HepG2 (cell line): ENCODE measurements at regions not wholly inside any gene's neighbourhood (a gene's known extent, or its start where the extent isn't known, plus 50 kb on each side); places are given as distances from the start of the nearest gene placed in this dataset.

Experiments
- ATAC-seq: fragments of 200-7000 bp; cut with Tn5 transposase; 3 replicates; pipeline ENCODE4 v1.9.1; 2020; ENCODE audit warnings: mild to moderate bottlenecking, moderate library complexity
- BruUV-seq: library from RNA; stranded (reverse); fragments of 400-500 nt; replicated peaks from 2 replicates; lab custom pipeline; 2021; lab: Mats Ljungman, UMichigan
- CTCF ChIA-PET: fragments of 300-600 bp; formaldehyde crosslinking; extraction: SDS; loops from one replicate; lab custom pipeline; 2021; ENCODE audit warnings: low total read pairs, inconsistent platforms, low intra/inter-chr PET ratio; lab: Yijun Ruan, JAX
- POLR2A ChIA-PET: fragments of 350-600 bp; sonication (Branson Sonifier 250); formaldehyde crosslinking; loops from one replicate; lab custom pipeline; 2020; ENCODE audit warnings: antibody characterized with exemption, inconsistent platforms; lab: Yijun Ruan, JAX
- DNase-seq: peaks from one replicate; pipeline ENCODE4 v3.0.0-alpha.2; 2015; ENCODE audit warnings: low spot score
- FAIRE-seq: peaks from 3 replicates; lab custom pipeline; 2011; peaks lifted over from hg19 to GRCh38; lab: Jason Lieb, UNC
- H2AFZ ChIP-seq: one replicate; pipeline ENCODE4 v1.6.1; 2011; ENCODE audit warnings: low read length, inconsistent platforms
- H3K27ac ChIP-seq: fragments of 300-600 bp; 3 replicates; pipeline ENCODE4 v1.8.0; 2011; ENCODE audit warnings: mixed run types, mild to moderate bottlenecking, mixed read lengths, low read length, inconsistent platforms; ENCODE audit not compliant: insufficient read depth; ENCODE audit errors: extremely low read length
- H3K27me3 ChIP-seq, 2 experiments: fragments of 200-600 bp in 1 of 2; 2 replicates in 1 of 2; 3 replicates in 1 of 2; pipeline versions ENCODE4 v1.6.0 to v1.8.0; 2011; ENCODE audit warnings: low read length in 2 of 2, mild to moderate bottlenecking in 2 of 2, moderate library complexity in 2 of 2, inconsistent platforms in 1 of 2; ENCODE audit not compliant: insufficient read depth in 2 of 2, control insufficient read depth in 1 of 2
- H3K36me3 ChIP-seq, 2 experiments: fragments of 200-600 bp in 1 of 2; replicated peaks in 1 of 2; 2 replicates in 1 of 2; 3 replicates in 1 of 2; pipeline versions ENCODE4 v1.5.1 to v1.8.0; 2011; ENCODE audit warnings: low read length in 2 of 2, inconsistent platforms in 1 of 2; ENCODE audit not compliant: insufficient read depth in 2 of 2, control insufficient read depth in 1 of 2
- H3K4me1 ChIP-seq: 2 replicates; pipeline ENCODE4 v1.5.1; 2012; ENCODE audit warnings: low read length, inconsistent platforms; ENCODE audit not compliant: insufficient read depth
- H3K4me2 ChIP-seq: 2 replicates; pipeline ENCODE4 v1.6.0; 2011; ENCODE audit warnings: low read depth, low read length, inconsistent platforms
- H3K4me3 ChIP-seq, 3 experiments: fragments of 200-600 bp in 1 of 3; sonication (generic), shearing (Covaris generic) in 1 of 3; replicated peaks in 1 of 3; 2 replicates each; pipeline ENCODE4 v1.5.1; 2011 to 2016; ENCODE audit warnings: low read length in 3 of 3, inconsistent platforms in 2 of 3, low read depth in 2 of 3, mild to moderate bottlenecking in 2 of 3, control low read depth in 1 of 3, mixed read lengths in 1 of 3; ENCODE audit not compliant: insufficient read depth in 1 of 3
- H3K79me2 ChIP-seq: one replicate; pipeline ENCODE4 v1.6.1; 2011; ENCODE audit warnings: low read length, inconsistent platforms; ENCODE audit not compliant: insufficient read depth
- H3K9ac ChIP-seq: 2 replicates; pipeline ENCODE4 v1.6.0; 2011; ENCODE audit warnings: mild to moderate bottlenecking, low read depth, low read length, inconsistent platforms; ENCODE audit not compliant: insufficient read depth
- H3K9me3 ChIP-seq: 2 replicates; pipeline ENCODE4 v1.5.1; 2012; ENCODE audit warnings: mild to moderate bottlenecking, low read length
- H4K20me1 ChIP-seq: 2 replicates; pipeline ENCODE4 v1.6.0; 2011; ENCODE audit warnings: inconsistent platforms, mild to moderate bottlenecking, low read length, moderate library complexity; ENCODE audit not compliant: insufficient read depth
- BCLAF1 ChIP-seq: fragments of 450-650 bp; IDR thresholded peaks from 2 replicates; pipeline ENCODE4 v1.6.1; 2017; ENCODE audit warnings: mild to moderate bottlenecking
- BHLHE40 ChIP-seq: IDR thresholded peaks from 2 replicates; pipeline ENCODE4 v1.6.1; 2011; ENCODE audit warnings: low read length, improper control_type of control experiment
- CREB3 ChIP-seq: sonication (generic); formaldehyde crosslinking; IDR thresholded peaks from 2 replicates; pipeline ENCODE4 v1.5.0; 2020; ENCODE audit warnings: missing genetic modification reagents
- CSRNP2 ChIP-seq: sonication (generic); formaldehyde crosslinking; conservative IDR thresholded peaks from 2 replicates; pipeline ENCODE4 v1.8.0; 2022; ENCODE audit warnings: low read depth, missing genetic modification reagents
- E2F1 ChIP-seq: sonication (generic); formaldehyde crosslinking; IDR thresholded peaks from 2 replicates; pipeline ENCODE4 v1.5.0; 2020; ENCODE audit warnings: missing genetic modification reagents
- FIP1L1 ChIP-seq: fragments of 200-400 bp; formaldehyde crosslinking; IDR thresholded peaks from 2 replicates; pipeline ENCODE4 v1.6.1; 2018; ENCODE audit warnings: low read depth, mild to moderate bottlenecking, low read length, moderate library complexity, borderline replicate concordance; ENCODE audit not compliant: insufficient read depth
- HNF1B ChIP-seq: sonication (generic); formaldehyde crosslinking; IDR thresholded peaks from 2 replicates; pipeline ENCODE4 v1.5.1; 2020; ENCODE audit warnings: mild to moderate bottlenecking, moderate library complexity, missing genetic modification reagents
- MYC ChIP-seq: sonication (generic); formaldehyde crosslinking; IDR thresholded peaks from 2 replicates; pipeline ENCODE4 v1.9.0; 2021; ENCODE audit warnings: missing genetic modification reagents, borderline replicate concordance
- PHF21A ChIP-seq: sonication (generic); formaldehyde crosslinking; IDR thresholded peaks from 2 replicates; pipeline ENCODE4 v1.5.0; 2020; ENCODE audit warnings: mild to moderate bottlenecking, missing genetic modification reagents
- PTBP1 ChIP-seq: fragments of 200-400 bp; formaldehyde crosslinking; IDR thresholded peaks from 2 replicates; pipeline ENCODE4 v1.6.1; 2018; ENCODE audit warnings: low read length, low read depth; ENCODE audit not compliant: poor library complexity, severe bottlenecking
- TBL1XR1 ChIP-seq: fragments of 150-350 bp; IDR thresholded peaks from 2 replicates; pipeline ENCODE4 v1.6.1; 2014; ENCODE audit warnings: borderline replicate concordance, low read length; ENCODE audit not compliant: partially characterized antibody
- TEAD2 ChIP-seq: sonication (generic); formaldehyde crosslinking; IDR thresholded peaks from 2 replicates; pipeline ENCODE4 v1.9.0; 2021; ENCODE audit warnings: missing genetic modification reagents
- THYN1 ChIP-seq: sonication (generic); formaldehyde crosslinking; IDR thresholded peaks from 2 replicates; pipeline ENCODE4 v1.8.1; 2023; ENCODE audit warnings: low read depth, mild to moderate bottlenecking, moderate library complexity, missing genetic modification reagents, borderline replicate concordance
- TP53 ChIP-seq: sonication (generic); formaldehyde crosslinking; conservative IDR thresholded peaks from 2 replicates; pipeline ENCODE4 v1.4.0; 2020; ENCODE audit warnings: missing genetic modification reagents
- ZNF12 ChIP-seq: sonication (generic); formaldehyde crosslinking; IDR thresholded peaks from 2 replicates; pipeline ENCODE4 v1.5.0; 2020; ENCODE audit warnings: missing genetic modification reagents
- ZNF138 ChIP-seq: sonication (generic); formaldehyde crosslinking; IDR thresholded peaks from 2 replicates; pipeline ENCODE4 v1.5.0; 2020; ENCODE audit warnings: mild to moderate bottlenecking, low read depth, missing genetic modification reagents
- ZNF780A ChIP-seq: sonication (generic); formaldehyde crosslinking; IDR thresholded peaks from 2 replicates; pipeline ENCODE4 v1.8.0; 2022; ENCODE audit warnings: mild to moderate bottlenecking, missing genetic modification reagents, moderate library complexity
- WGBS: methylation state at CpG from one replicate; pipeline ENCODE4 v1.1.6; 2017; ENCODE audit warnings: low lambda C conversion rate; 5-methylcytosine and 5-hydroxymethylcytosine counted together
- in situ Hi-C: cut with HindIII; loops from 2 replicates; pipeline ENCODE4 v1.10.0; 2017; ENCODE audit warnings: low pct_unique_long_range_greater_than_20kb; ENCODE audit not compliant: extremely low pct_ligation_motif_present
- intact Hi-C: fragments of 100-400 bp; cut with micrococcal nuclease; formaldehyde crosslinking; loops from one replicate; pipeline ENCODE4 v1.10.0; 2022; ENCODE audit not compliant: unreplicated experiment

- H3K9me3 ChIP-seq, result no peaks in the 10 kb centered on the region
- TF ChIP-seq BHLHE40 (no peak), PTBP1 (no peak), ZNF138 (CRISPR knock-in tag) (no peak), E2F1 (no peak), BCLAF1 (no peak), TEAD2 (CRISPR knock-in tag) (no peak), FIP1L1 (no peak), PHF21A (no peak), THYN1 (no peak), MYC (CRISPR knock-in tag) (no peak), TBL1XR1 (no peak), ZNF12 (CRISPR knock-in tag) (no peak), TP53 (CRISPR knock-in tag) (no peak), HNF1B (CRISPR knock-in tag) (no peak), ZNF780A (CRISPR knock-in tag) (no peak), CREB3 (CRISPR knock-in tag) (no peak), CSRNP2 (CRISPR knock-in tag) (no peak)
- H3K27ac ChIP-seq, result no peak overlapping the region
- FAIRE-seq, result no peak
- 0% methylated on average over 2 of the region's 2 CpGs for WGBS
- H3K36me3 ChIP-seq, result no peaks in the 10 kb centered on the region
- no peak overlapping the region for H3K9ac ChIP-seq
- ChIA-PET POLR2A (no interaction called here), CTCF (no interaction called here)
- in situ Hi-C loops (loop anchor here (10.0 kb wide), 1 partner anchor 1317 kb away; no protein-coding TSS in a partner anchor), intact Hi-C loops (no loop called here)
- H3K79me2 ChIP-seq, result no peaks in the 10 kb centered on the region
- BruUV-seq, result no TSS peak
- no peak for ATAC-seq
- H3K27me3 ChIP-seq, result no peaks in the 10 kb centered on the region
- no peak overlapping the region for H3K4me3 ChIP-seq
- no peak overlapping the region for H2AFZ ChIP-seq
- no peak overlapping the region for H3K4me2 ChIP-seq
- no peaks in the 10 kb centered on the region for H3K4me1 ChIP-seq
- H4K20me1 ChIP-seq, result no peaks in the 10 kb centered on the region
- DNase-seq, result no peak
Measured at GRCh38 chr2:34098256-34098655, 499.2 kb upstream of the FAM98A start.
